CD4-positive, alpha-beta T cell (primary cell): ENCODE measurements at regions not wholly inside any gene's neighbourhood (a gene's known extent, or its start where the extent isn't known, plus 50 kb on each side); places are given as distances from the start of the nearest gene placed in this dataset.
"Not testable (repeated sequence)": the region's sequence is repeated elsewhere in the genome, so short reads cannot be mapped to it uniquely, and the experiment has no call there.

ENCODE experiments used
- ATAC-seq: fragments of 200-7000 bp; cut with Tn5 transposase; one replicate; pipeline ENCODE4 v1.10.0; 2022; ENCODE audit warnings: mild to moderate bottlenecking; ENCODE audit not compliant: poor library complexity
- CTCF ChIA-PET: fragments of 350-600 bp; sonication (Branson Sonifier 250); formaldehyde crosslinking; loops from one replicate; lab custom pipeline; 2021; ENCODE audit warnings: antibody characterized with exemption, inconsistent platforms; lab: Charles Lee
- POLR2A ChIA-PET: fragments of 350-600 bp; sonication (Branson Sonifier 250); formaldehyde crosslinking; loops from one replicate; lab custom pipeline; 2021; ENCODE audit warnings: antibody characterized with exemption, inconsistent platforms; lab: Charles Lee
- DNase-seq, 14 experiments: peaks; one replicate each; pipeline ENCODE4 v3.0.0-alpha.2; 2013 to 2020; ENCODE audit warnings: mixed read lengths in 2 of 14
- H3K27ac ChIP-seq, 2 donors: one replicate each; pipeline versions ENCODE4 v1.5.1 to v1.7.0; 2013; ENCODE audit warnings: low read length in 2 of 2, low read depth in 1 of 2, mild to moderate bottlenecking in 1 of 2
- H3K27me3 ChIP-seq, 2 experiments: 1 replicate in 1 of 2; 2 replicates in 1 of 2; pipeline versions ENCODE4 v1.6.1 to v1.7.0; 2013; ENCODE audit warnings: low read length in 2 of 2, control low read depth in 1 of 2, mild to moderate bottlenecking in 1 of 2, moderate library complexity in 1 of 2; ENCODE audit not compliant: insufficient read depth in 2 of 2, control insufficient read depth in 1 of 2
- H3K36me3 ChIP-seq: one replicate; pipeline ENCODE4 v1.6.1; 2013; ENCODE audit warnings: low read length, control low read depth; ENCODE audit not compliant: insufficient read depth
- H3K4me1 ChIP-seq: one replicate; pipeline ENCODE4 v1.6.1; 2013; ENCODE audit warnings: low read length, control low read depth; ENCODE audit not compliant: insufficient read depth
- H3K4me3 ChIP-seq: one replicate; pipeline ENCODE4 v1.5.1; 2013; ENCODE audit warnings: mild to moderate bottlenecking, low read length, moderate library complexity
- H3K9me3 ChIP-seq, 2 experiments: 1 replicate in 1 of 2; 2 replicates in 1 of 2; pipeline versions ENCODE4 v1.6.1 to v1.7.0; 2013; ENCODE audit warnings: low read length in 2 of 2, mild to moderate bottlenecking in 2 of 2, control low read depth in 1 of 2, moderate library complexity in 1 of 2; ENCODE audit not compliant: control insufficient read depth in 1 of 2, insufficient read depth in 1 of 2
- H3K27ac Mint-ChIP-seq: one replicate; pipeline ENCODE4 v1.8.0; 2020; ENCODE audit warnings: mixed read lengths
- H3K27me3 Mint-ChIP-seq: one replicate; pipeline ENCODE4 v1.8.0; 2021; ENCODE audit warnings: mixed read lengths
- H3K36me3 Mint-ChIP-seq: one replicate; pipeline ENCODE4 v1.8.0; 2021; ENCODE audit warnings: low read depth, mixed read lengths
- H3K4me1 Mint-ChIP-seq: one replicate; pipeline ENCODE4 v1.8.0; 2021; ENCODE audit warnings: low read depth, mixed read lengths
- H3K4me3 Mint-ChIP-seq: one replicate; pipeline ENCODE4 v1.8.0; 2020; ENCODE audit warnings: mild to moderate bottlenecking, mixed read lengths
- H3K9me3 Mint-ChIP-seq: one replicate; pipeline ENCODE4 v1.8.0; 2020; ENCODE audit warnings: mixed read lengths
- CTCF ChIP-seq: fragments of 200-600 bp; IDR thresholded peaks from one replicate; pipeline ENCODE4 v1.8.0; 2022; ENCODE audit warnings: antibody characterized with exemption, mild to moderate bottlenecking
- intact Hi-C, 2 experiments: fragments of 100-400 bp; cut with DNase I in 1 of 2; cut with micrococcal nuclease in 1 of 2; formaldehyde crosslinking; loops; one replicate each; pipeline versions ENCODE4 v1.15.1 to v1.9.0; 2023 to 2025; cut with DNase I, micrococcal nuclease

- ChIA-PET CTCF (no interaction called here), POLR2A (no interaction called here)
- Histone ChIP-seq H3K27ac (no peak overlapping the region), H3K9me3 (no peaks in the 10 kb centered on the region), H3K27me3 (no peaks in the 10 kb centered on the region), H3K4me3 (no peak overlapping the region), H3K36me3 (no peaks in the 10 kb centered on the region), H3K4me1 (peaks cover 4% of the 10 kb centered on the region)
- Mint-ChIP-seq H3K9me3 (no peaks in the 10 kb centered on the region), H3K27ac (no peak overlapping the region), H3K36me3 (no peaks in the 10 kb centered on the region), H3K27me3 (no peaks in the 10 kb centered on the region), H3K4me3 (no peak overlapping the region), H3K4me1 (peaks cover 21% of the 10 kb centered on the region)
- intact Hi-C loops: no loop called here
- DNase-seq (no peak), ATAC-seq (no peak)
- no peak for TF ChIP-seq CTCF
Measured at GRCh38 chr12:94829552-94829951, 173.9 kb downstream of the NDUFA12 start.

GRCh38 chr12:94819011-94819410, 168.7 kb upstream of the TMCC3 start:
- no peaks in the 10 kb centered on the region for H3K27me3 ChIP-seq
- ATAC-seq (no peak), DNase-seq (no peak)
- TF ChIP-seq CTCF: no peak
- no peak overlapping the region for H3K27ac ChIP-seq
- Mint-ChIP-seq H3K27me3 (no peaks in the 10 kb centered on the region), H3K27ac (no peak overlapping the region), H3K4me3 (no peak overlapping the region), H3K36me3 (no peaks in the 10 kb centered on the region), H3K4me1 (no peaks in the 10 kb centered on the region), H3K9me3 (peaks cover 2% of the 10 kb centered on the region)
- H3K4me3 ChIP-seq: no peak overlapping the region
- H3K9me3 ChIP-seq: peaks cover 0 to 4% of the 10 kb centered on the region in 2 experiments
- CTCF ChIA-PET: no interaction called here
- intact Hi-C loops: no loop called here
- POLR2A ChIA-PET: interaction anchor here (1.4 kb wide), 1 partner anchor 254 kb away, joined by 3 read pairs; the partner anchor contains the start of gene NR2C1
- no peaks in the 10 kb centered on the region for H3K36me3 ChIP-seq
- H3K4me1 ChIP-seq: no peaks in the 10 kb centered on the region

GRCh38 chr12:94817695-94818075, 167.3 kb upstream of the TMCC3 start:
- no peaks in the 10 kb centered on the region for H3K27me3 Mint-ChIP-seq
- no peaks in the 10 kb centered on the region for H3K36me3 ChIP-seq
- H3K27me3 ChIP-seq: no peaks in the 10 kb centered on the region
- H3K4me1 ChIP-seq: no peaks in the 10 kb centered on the region
- no peak overlapping the region for H3K27ac Mint-ChIP-seq
- ChIA-PET CTCF (no interaction called here), POLR2A (interaction anchor here (1.4 kb wide), 1 partner anchor 255 kb away, joined by 3 read pairs; the partner anchor contains the start of gene NR2C1)
- H3K4me1 Mint-ChIP-seq: no peaks in the 10 kb centered on the region
- H3K36me3 Mint-ChIP-seq: no peaks in the 10 kb centered on the region
- H3K4me3 ChIP-seq: no peak overlapping the region
- ATAC-seq: no peak
- intact Hi-C loops: no loop called here
- no peak for TF ChIP-seq CTCF
- H3K4me3 Mint-ChIP-seq: no peak overlapping the region
- peaks cover 0 to 17% of the 10 kb centered on the region in 2 experiments for H3K9me3 ChIP-seq
- H3K9me3 Mint-ChIP-seq: peaks cover 9% of the 10 kb centered on the region
- DNase-seq: no peak
- no peak overlapping the region for H3K27ac ChIP-seq

- intact Hi-C loops: not testable (repeated sequence)
Measured at GRCh38 chr12:94817201-94817600, 166.8 kb upstream of the TMCC3 start.

GRCh38 chr12:94816746-94817145, 166.4 kb upstream of the TMCC3 start:
- H3K9me3 Mint-ChIP-seq, H3K4me1 Mint-ChIP-seq, H3K36me3 ChIP-seq, H3K27ac ChIP-seq, POLR2A ChIA-PET, H3K36me3 Mint-ChIP-seq, DNase-seq, intact Hi-C loops, CTCF ChIA-PET, H3K27me3 Mint-ChIP-seq, H3K4me3 ChIP-seq, H3K27ac Mint-ChIP-seq, H3K27me3 ChIP-seq, ATAC-seq, H3K4me1 ChIP-seq, H3K4me3 Mint-ChIP-seq: not testable (repeated sequence)
- H3K9me3 ChIP-seq: peaks cover 4 to 25% of the 10 kb centered on the region in 2 experiments

More at GRCh38 chr12:94817201-94817600, 166.8 kb upstream of the TMCC3 start:
- POLR2A ChIA-PET, H3K27me3 ChIP-seq, H3K36me3 ChIP-seq, H3K27ac Mint-ChIP-seq, H3K36me3 Mint-ChIP-seq, H3K4me1 ChIP-seq, H3K27ac ChIP-seq, H3K27me3 Mint-ChIP-seq, ATAC-seq, CTCF ChIA-PET, H3K4me3 Mint-ChIP-seq, H3K4me1 Mint-ChIP-seq, DNase-seq, H3K9me3 Mint-ChIP-seq, H3K4me3 ChIP-seq: not testable (repeated sequence)
- peaks cover 3 to 22% of the 10 kb centered on the region in 2 experiments for H3K9me3 ChIP-seq
